GM23338 (cell line): ENCODE measurements at regions not wholly inside any gene's neighbourhood (a gene's known extent, or its start where the extent isn't known, plus 50 kb on each side); places are given as distances from the start of the nearest gene placed in this dataset.

Experiments used
- ATAC-seq: fragments of 200-7000 bp; cut with Tn5 transposase; 3 replicates; pipeline ENCODE4 v1.9.1; 2020
- DNase-seq: peaks from one replicate; pipeline ENCODE4 v3.0.0-alpha.2; 2015; ENCODE audit warnings: low spot score
- H2AFZ ChIP-seq: fragments of 200-600 bp; sonication (generic); 2 replicates; pipeline ENCODE4 v1.8.0; 2016; ENCODE audit warnings: antibody characterized with exemption, mild to moderate bottlenecking, moderate library complexity
- H3F3A ChIP-seq: fragments of 200-600 bp; sonication (generic); replicated peaks from 2 replicates; pipeline ENCODE4 v1.8.0; 2017; ENCODE audit warnings: antibody characterized with exemption, mixed run types, low read depth
- H3K27ac ChIP-seq: fragments of 200-600 bp; sonication (generic); 2 replicates; pipeline ENCODE4 v1.6.1; 2016; ENCODE audit warnings: low read depth
- H3K27me3 ChIP-seq: fragments of 200-600 bp; sonication (generic); 2 replicates; pipeline ENCODE4 v1.8.0; 2016; ENCODE audit warnings: mild to moderate bottlenecking, mixed run types, moderate library complexity; ENCODE audit not compliant: insufficient read depth
- H3K36me3 ChIP-seq: fragments of 200-600 bp; sonication (generic); 2 replicates; pipeline ENCODE4 v1.8.0; 2016; ENCODE audit warnings: mild to moderate bottlenecking; ENCODE audit not compliant: insufficient read depth
- H3K4me1 ChIP-seq: fragments of 200-600 bp; sonication (generic); 2 replicates; pipeline ENCODE4 v1.8.0; 2016; ENCODE audit warnings: mild to moderate bottlenecking, moderate library complexity; ENCODE audit not compliant: insufficient read depth
- H3K4me2 ChIP-seq: fragments of 200-600 bp; sonication (generic); 2 replicates; pipeline ENCODE4 v1.7.1; 2017; ENCODE audit warnings: mixed run types
- H3K4me3 ChIP-seq: fragments of 200-600 bp; sonication (generic); 2 replicates; pipeline ENCODE4 v1.6.1; 2016; ENCODE audit warnings: mixed run types
- H3K79me2 ChIP-seq: fragments of 200-600 bp; sonication (generic); replicated peaks from 2 replicates; pipeline ENCODE4 v1.8.0; 2017; ENCODE audit warnings: mild to moderate bottlenecking; ENCODE audit not compliant: insufficient read depth
- H3K9me2 ChIP-seq: fragments of 200-600 bp; sonication (generic); 2 replicates; pipeline ENCODE4 v1.8.0; 2017; ENCODE audit not compliant: insufficient read depth
- H4K20me1 ChIP-seq: fragments of 200-600 bp; sonication (generic); replicated peaks from 2 replicates; pipeline ENCODE4 v1.8.0; 2017; ENCODE audit warnings: mild to moderate bottlenecking; ENCODE audit not compliant: insufficient read depth
- H3K27ac Mint-ChIP-seq: 2 replicates; pipeline ENCODE4 v1.8.0; 2020; ENCODE audit warnings: inconsistent platforms, mild to moderate bottlenecking, moderate library complexity, mixed read lengths
- H3K27me3 Mint-ChIP-seq: 3 replicates; pipeline ENCODE4 v1.8.0; 2022; ENCODE audit warnings: low read depth, mild to moderate bottlenecking, moderate library complexity, mixed read lengths, inconsistent platforms; ENCODE audit not compliant: insufficient read depth, poor library complexity
- H3K36me3 Mint-ChIP-seq: 3 replicates; pipeline ENCODE4 v1.8.0; 2021; ENCODE audit warnings: low read depth, mild to moderate bottlenecking, inconsistent platforms, moderate library complexity, mixed read lengths
- H3K4me1 Mint-ChIP-seq: 3 replicates; pipeline ENCODE4 v1.8.0; 2020; ENCODE audit warnings: mild to moderate bottlenecking, inconsistent platforms, mixed read lengths
- H3K4me3 Mint-ChIP-seq: 3 replicates; pipeline ENCODE4 v1.8.0; 2021; ENCODE audit warnings: moderate library complexity, mild to moderate bottlenecking, inconsistent platforms, mixed read lengths
- H3K9me3 Mint-ChIP-seq: 3 replicates; pipeline ENCODE4 v1.8.0; 2020; ENCODE audit warnings: moderate library complexity, mild to moderate bottlenecking, inconsistent platforms, mixed read lengths
- CREB1 ChIP-seq: fragments of 250-450 bp; sonication (Bioruptor Pico); IDR thresholded peaks from 2 replicates; pipeline ENCODE4 v1.5.0; 2020; ENCODE audit warnings: low read depth, mild to moderate bottlenecking, moderate library complexity
- ETS1 ChIP-seq: IDR thresholded peaks from 2 replicates; pipeline ENCODE4 v1.6.1; 2016; ENCODE audit warnings: antibody characterized with exemption
- EZH2 ChIP-seq: fragments of 200-600 bp; sonication (generic); IDR thresholded peaks from one replicate; pipeline ENCODE4 v1.8.0; 2017; ENCODE audit warnings: antibody characterized with exemption, mild to moderate bottlenecking, low read depth; ENCODE audit not compliant: unreplicated experiment
- EZH2phosphoT487 ChIP-seq: fragments of 200-600 bp; sonication (generic); IDR thresholded peaks from one replicate; pipeline ENCODE4 v1.8.1; 2018; ENCODE audit warnings: antibody characterized with exemption; ENCODE audit not compliant: unreplicated experiment
- JUNB ChIP-seq: IDR thresholded peaks from one replicate; pipeline ENCODE4 v1.6.1; 2016; ENCODE audit warnings: antibody characterized with exemption; ENCODE audit not compliant: unreplicated experiment
- NANOG ChIP-seq: IDR thresholded peaks from 2 replicates; pipeline ENCODE4 v1.6.1; 2016; ENCODE audit warnings: antibody characterized with exemption, borderline replicate concordance
- POLR2AphosphoS5 ChIP-seq: IDR thresholded peaks from 2 replicates; pipeline ENCODE4 v1.6.1; 2016; ENCODE audit warnings: antibody characterized with exemption, low read depth
- REST ChIP-seq: IDR thresholded peaks from one replicate; pipeline ENCODE4 v1.6.1; 2018; ENCODE audit warnings: antibody characterized with exemption; ENCODE audit not compliant: unreplicated experiment
- STAT1 ChIP-seq: IDR thresholded peaks from one replicate; pipeline ENCODE4 v1.6.1; 2016; ENCODE audit warnings: antibody characterized with exemption; ENCODE audit not compliant: unreplicated experiment
- ZNF114 ChIP-seq: fragments of 250-450 bp; sonication (Bioruptor Pico); IDR thresholded peaks from 2 replicates; pipeline ENCODE4 v1.5.0; 2020; ENCODE audit warnings: mild to moderate bottlenecking, moderate library complexity
- ZNF331 ChIP-seq: fragments of 250-450 bp; sonication (Bioruptor Pico); IDR thresholded peaks from 2 replicates; pipeline ENCODE4 v1.5.0; 2020; ENCODE audit warnings: low read depth, mild to moderate bottlenecking, moderate library complexity
- TF ChIP-seq, protein P1 (sequence below), 2 experiments: fragments of 200-600 bp in 1 of 2; sonication (generic) in 1 of 2; conservative IDR thresholded peaks; 2 replicates each; pipeline versions ENCODE4 v1.5.1 to v1.6.1; 2016 to 2017; ENCODE audit warnings: antibody characterized with exemption in 2 of 2, low read depth in 2 of 2, mild to moderate bottlenecking in 2 of 2, moderate library complexity in 1 of 2
- TF ChIP-seq, protein P2 (sequence below): fragments of 250-450 bp; sonication (Bioruptor Pico); IDR thresholded peaks from 2 replicates; pipeline ENCODE4 v1.5.0; 2020; ENCODE audit warnings: mild to moderate bottlenecking, moderate library complexity

DNA sequence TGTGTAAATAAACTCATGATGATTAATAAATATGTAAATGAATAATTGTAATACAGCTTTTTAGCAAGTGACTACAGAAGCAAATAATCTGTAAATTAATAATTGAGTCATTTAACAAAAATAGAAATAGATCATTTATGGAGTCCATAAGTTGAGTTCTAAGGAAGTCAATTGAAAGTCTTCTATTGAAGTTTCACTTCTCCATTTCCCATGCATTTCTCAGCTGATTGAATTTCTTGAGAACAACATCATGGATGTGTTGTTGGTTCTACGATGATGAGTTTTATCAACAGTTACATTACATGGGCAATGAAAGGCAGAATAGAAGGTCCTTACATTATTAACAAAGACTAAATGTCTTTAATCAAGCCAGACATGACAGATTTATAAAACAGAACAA lies 290.4 kb downstream of the MAP2K6 start:
- Histone ChIP-seq H3F3A (no peaks in the 10 kb centered on the region), H3K9me2 (no peaks in the 10 kb centered on the region), H3K27me3 (no peaks in the 10 kb centered on the region), H3K4me1 (no peaks in the 10 kb centered on the region), H3K79me2 (no peaks in the 10 kb centered on the region), H3K36me3 (no peaks in the 10 kb centered on the region), H3K4me2 (no peak overlapping the region), H3K27ac (no peak overlapping the region), H2AFZ (no peak overlapping the region), H3K4me3 (no peak overlapping the region), H4K20me1 (no peaks in the 10 kb centered on the region)
- ATAC-seq (no peak), DNase-seq (no peak)
- Mint-ChIP-seq H3K9me3 (peaks cover 8% of the 10 kb centered on the region; the same call in 2 of the 3 replicates), H3K4me3 (no peak overlapping the region), H3K27me3 (peaks cover 5% of the 10 kb centered on the region), H3K4me1 (no peaks in the 10 kb centered on the region), H3K36me3 (peaks cover 3% of the 10 kb centered on the region; the same call in 2 of the 3 replicates), H3K27ac (no peak overlapping the region)
- no peak for TF ChIP-seq ETS1
- no peak for TF ChIP-seq EZH2phosphoT487
- TF ChIP-seq JUNB, result no peak
- TF ChIP-seq POLR2AphosphoS5, result no peak
- no peak for TF ChIP-seq REST
- no peak for TF ChIP-seq STAT1
- TF ChIP-seq CREB1, result no peak
- TF ChIP-seq NANOG, result no peak
- TF ChIP-seq, protein P1, sequence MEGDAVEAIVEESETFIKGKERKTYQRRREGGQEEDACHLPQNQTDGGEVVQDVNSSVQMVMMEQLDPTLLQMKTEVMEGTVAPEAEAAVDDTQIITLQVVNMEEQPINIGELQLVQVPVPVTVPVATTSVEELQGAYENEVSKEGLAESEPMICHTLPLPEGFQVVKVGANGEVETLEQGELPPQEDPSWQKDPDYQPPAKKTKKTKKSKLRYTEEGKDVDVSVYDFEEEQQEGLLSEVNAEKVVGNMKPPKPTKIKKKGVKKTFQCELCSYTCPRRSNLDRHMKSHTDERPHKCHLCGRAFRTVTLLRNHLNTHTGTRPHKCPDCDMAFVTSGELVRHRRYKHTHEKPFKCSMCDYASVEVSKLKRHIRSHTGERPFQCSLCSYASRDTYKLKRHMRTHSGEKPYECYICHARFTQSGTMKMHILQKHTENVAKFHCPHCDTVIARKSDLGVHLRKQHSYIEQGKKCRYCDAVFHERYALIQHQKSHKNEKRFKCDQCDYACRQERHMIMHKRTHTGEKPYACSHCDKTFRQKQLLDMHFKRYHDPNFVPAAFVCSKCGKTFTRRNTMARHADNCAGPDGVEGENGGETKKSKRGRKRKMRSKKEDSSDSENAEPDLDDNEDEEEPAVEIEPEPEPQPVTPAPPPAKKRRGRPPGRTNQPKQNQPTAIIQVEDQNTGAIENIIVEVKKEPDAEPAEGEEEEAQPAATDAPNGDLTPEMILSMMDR (conservative IDR thresholded peaks at IDR 0.05; ENCODE audit: low read depth in 2 of 2), result no peak
- TF ChIP-seq ZNF114 (CRISPR knock-in tag), result no peak
- TF ChIP-seq, protein P2, sequence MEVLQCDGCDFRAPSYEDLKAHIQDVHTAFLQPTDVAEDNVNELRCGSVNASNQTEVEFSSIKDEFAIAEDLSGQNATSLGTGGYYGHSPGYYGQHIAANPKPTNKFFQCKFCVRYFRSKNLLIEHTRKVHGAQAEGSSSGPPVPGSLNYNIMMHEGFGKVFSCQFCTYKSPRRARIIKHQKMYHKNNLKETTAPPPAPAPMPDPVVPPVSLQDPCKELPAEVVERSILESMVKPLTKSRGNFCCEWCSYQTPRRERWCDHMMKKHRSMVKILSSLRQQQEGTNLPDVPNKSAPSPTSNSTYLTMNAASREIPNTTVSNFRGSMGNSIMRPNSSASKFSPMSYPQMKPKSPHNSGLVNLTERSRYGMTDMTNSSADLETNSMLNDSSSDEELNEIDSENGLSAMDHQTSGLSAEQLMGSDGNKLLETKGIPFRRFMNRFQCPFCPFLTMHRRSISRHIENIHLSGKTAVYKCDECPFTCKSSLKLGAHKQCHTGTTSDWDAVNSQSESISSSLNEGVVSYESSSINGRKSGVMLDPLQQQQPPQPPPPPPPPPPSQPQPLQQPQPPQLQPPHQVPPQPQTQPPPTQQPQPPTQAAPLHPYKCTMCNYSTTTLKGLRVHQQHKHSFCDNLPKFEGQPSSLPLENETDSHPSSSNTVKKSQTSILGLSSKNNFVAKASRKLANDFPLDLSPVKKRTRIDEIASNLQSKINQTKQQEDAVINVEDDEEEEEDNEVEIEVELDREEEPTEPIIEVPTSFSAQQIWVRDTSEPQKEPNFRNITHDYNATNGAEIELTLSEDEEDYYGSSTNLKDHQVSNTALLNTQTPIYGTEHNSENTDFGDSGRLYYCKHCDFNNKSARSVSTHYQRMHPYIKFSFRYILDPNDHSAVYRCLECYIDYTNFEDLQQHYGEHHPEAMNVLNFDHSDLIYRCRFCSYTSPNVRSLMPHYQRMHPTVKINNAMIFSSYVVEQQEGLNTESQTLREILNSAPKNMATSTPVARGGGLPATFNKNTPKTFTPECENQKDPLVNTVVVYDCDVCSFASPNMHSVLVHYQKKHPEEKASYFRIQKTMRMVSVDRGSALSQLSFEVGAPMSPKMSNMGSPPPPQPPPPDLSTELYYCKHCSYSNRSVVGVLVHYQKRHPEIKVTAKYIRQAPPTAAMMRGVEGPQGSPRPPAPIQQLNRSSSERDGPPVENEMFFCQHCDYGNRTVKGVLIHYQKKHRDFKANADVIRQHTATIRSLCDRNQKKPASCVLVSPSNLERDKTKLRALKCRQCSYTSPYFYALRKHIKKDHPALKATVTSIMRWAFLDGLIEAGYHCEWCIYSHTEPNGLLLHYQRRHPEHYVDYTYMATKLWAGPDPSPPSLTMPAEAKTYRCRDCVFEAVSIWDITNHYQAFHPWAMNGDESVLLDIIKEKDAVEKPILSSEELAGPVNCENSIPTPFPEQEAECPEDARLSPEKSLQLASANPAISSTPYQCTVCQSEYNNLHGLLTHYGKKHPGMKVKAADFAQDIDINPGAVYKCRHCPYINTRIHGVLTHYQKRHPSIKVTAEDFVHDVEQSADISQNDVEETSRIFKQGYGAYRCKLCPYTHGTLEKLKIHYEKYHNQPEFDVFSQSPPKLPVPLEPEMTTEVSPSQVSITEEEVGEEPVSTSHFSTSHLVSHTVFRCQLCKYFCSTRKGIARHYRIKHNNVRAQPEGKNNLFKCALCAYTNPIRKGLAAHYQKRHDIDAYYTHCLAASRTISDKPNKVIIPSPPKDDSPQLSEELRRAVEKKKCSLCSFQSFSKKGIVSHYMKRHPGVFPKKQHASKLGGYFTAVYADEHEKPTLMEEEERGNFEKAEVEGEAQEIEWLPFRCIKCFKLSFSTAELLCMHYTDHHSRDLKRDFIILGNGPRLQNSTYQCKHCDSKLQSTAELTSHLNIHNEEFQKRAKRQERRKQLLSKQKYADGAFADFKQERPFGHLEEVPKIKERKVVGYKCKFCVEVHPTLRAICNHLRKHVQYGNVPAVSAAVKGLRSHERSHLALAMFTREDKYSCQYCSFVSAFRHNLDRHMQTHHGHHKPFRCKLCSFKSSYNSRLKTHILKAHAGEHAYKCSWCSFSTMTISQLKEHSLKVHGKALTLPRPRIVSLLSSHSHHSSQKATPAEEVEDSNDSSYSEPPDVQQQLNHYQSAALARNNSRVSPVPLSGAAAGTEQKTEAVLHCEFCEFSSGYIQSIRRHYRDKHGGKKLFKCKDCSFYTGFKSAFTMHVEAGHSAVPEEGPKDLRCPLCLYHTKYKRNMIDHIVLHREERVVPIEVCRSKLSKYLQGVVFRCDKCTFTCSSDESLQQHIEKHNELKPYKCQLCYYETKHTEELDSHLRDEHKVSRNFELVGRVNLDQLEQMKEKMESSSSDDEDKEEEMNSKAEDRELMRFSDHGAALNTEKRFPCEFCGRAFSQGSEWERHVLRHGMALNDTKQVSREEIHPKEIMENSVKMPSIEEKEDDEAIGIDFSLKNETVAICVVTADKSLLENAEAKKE (CRISPR knock-in tag), result no peak
- no peak for TF ChIP-seq EZH2
- TF ChIP-seq ZNF331 (CRISPR knock-in tag), result no peak
